Tibial artery (tissue), 4 donors: ENCODE measurements at regions not wholly inside any gene's neighbourhood (a gene's known extent, or its start where the extent isn't known, plus 50 kb on each side); places are given as distances from the start of the nearest gene placed in this dataset.

ENCODE experiments used
- DNase-seq, 2 donors: peaks; one replicate each; pipeline ENCODE4 v3.0.0-alpha.2; 2019
- H3K27ac ChIP-seq, 2 donors: fragments of 200-600 bp; sonication (generic) in 1 of 2; 1 replicate in 1 of 2; 2 replicates in 1 of 2; pipeline ENCODE4 v1.5.1; 2018 to 2019; ENCODE audit warnings: mild to moderate bottlenecking in 1 of 2
- H3K27me3 ChIP-seq, 2 donors: fragments of 200-600 bp; sonication (generic) in 1 of 2; one replicate each; pipeline versions ENCODE4 v1.5.1 to v1.6.0; 2016 to 2019
- H3K36me3 ChIP-seq, 3 donors: fragments of 200-600 bp; sonication (generic) in 2 of 3; one replicate each; pipeline ENCODE4 v1.5.1; 2016 to 2019; ENCODE audit warnings: mild to moderate bottlenecking in 2 of 3
- H3K4me1 ChIP-seq, 4 donors: fragments of 200-600 bp; sonication (generic) in 2 of 4; 1 replicate in 3 of 4; 2 replicates in 1 of 4; pipeline ENCODE4 v1.5.1; 2016 to 2019
- H3K4me3 ChIP-seq, 2 donors: fragments of 200-600 bp; sonication (generic) in 1 of 2; 1 replicate in 1 of 2; 2 replicates in 1 of 2; pipeline ENCODE4 v1.5.1; 2018 to 2019; ENCODE audit warnings: mild to moderate bottlenecking in 2 of 2
- H3K9me3 ChIP-seq, 3 donors: fragments of 200-600 bp; sonication (generic) in 1 of 3; one replicate each; pipeline ENCODE4 v1.5.1; 2016 to 2019
- CTCF ChIP-seq, 2 experiments: fragments of 200-600 bp in 1 of 2; fragments of 450-650 bp in 1 of 2; IDR thresholded peaks; one replicate each; pipeline ENCODE4 v1.5.1; 2017 to 2019; ENCODE audit warnings: antibody characterized with exemption in 2 of 2, mild to moderate bottlenecking in 1 of 2, moderate library complexity in 1 of 2
- intact Hi-C: fragments of 100-400 bp; cut with DNase I; formaldehyde crosslinking; loops from one replicate; pipeline ENCODE4 v1.15.0; 2023; ENCODE audit warnings: low total_unique reads

GRCh38 chr11:39174965-39175364 lies 2284.5 kb downstream of the LRRC4C start:
- no peaks in the 10 kb centered on the region for H3K27me3 ChIP-seq
- H3K4me3 ChIP-seq: no peak overlapping the region
- no peak overlapping the region for H3K27ac ChIP-seq
- H3K4me1 ChIP-seq: no peaks in the 10 kb centered on the region
- TF ChIP-seq CTCF (IDR thresholded peaks at IDR 0.05): no peak
- intact Hi-C loops: no loop called here
- H3K9me3 ChIP-seq: no peaks in the 10 kb centered on the region
- DNase-seq: no peak
- no peaks in the 10 kb centered on the region for H3K36me3 ChIP-seq

GRCh38 chr11:39174196-39174595 lies 2285.3 kb downstream of the LRRC4C start:
- Histone ChIP-seq H3K4me1 (no peaks in the 10 kb centered on the region), H3K27me3 (no peaks in the 10 kb centered on the region), H3K9me3 (no peaks in the 10 kb centered on the region), H3K4me3 (no peak overlapping the region), H3K27ac (no peak overlapping the region), H3K36me3 (no peaks in the 10 kb centered on the region)
- no peak for DNase-seq
- TF ChIP-seq CTCF (IDR thresholded peaks at IDR 0.05): no peak
- intact Hi-C loops: no loop called here

GRCh38 chr11:39165021-39165420 lies 2294.4 kb downstream of the LRRC4C start:
- Histone ChIP-seq H3K27me3 (no peaks in the 10 kb centered on the region), H3K27ac (no peak overlapping the region), H3K36me3 (no peaks in the 10 kb centered on the region), H3K4me1 (no peaks in the 10 kb centered on the region), H3K4me3 (no peak overlapping the region), H3K9me3 (no peaks in the 10 kb centered on the region)
- intact Hi-C loops: no loop called here
- no peak for DNase-seq
- no peak for TF ChIP-seq CTCF (IDR thresholded peaks at IDR 0.05)

- Histone ChIP-seq H3K4me1 (no peaks in the 10 kb centered on the region), H3K27ac (no peak overlapping the region), H3K27me3 (no peaks in the 10 kb centered on the region), H3K4me3 (no peak overlapping the region), H3K9me3 (no peaks in the 10 kb centered on the region), H3K36me3 (no peaks in the 10 kb centered on the region)
- no peak for TF ChIP-seq CTCF (IDR thresholded peaks at IDR 0.05)
- no peak for DNase-seq
- intact Hi-C loops: no loop called here
Measured at GRCh38 chr11:39149214-39149613, 2310.2 kb downstream of the LRRC4C start.

GRCh38 chr11:39145346-39145745 lies 2314.1 kb downstream of the LRRC4C start:
- H3K27ac ChIP-seq: no peak overlapping the region
- no peak for DNase-seq
- intact Hi-C loops: no loop called here
- no peaks in the 10 kb centered on the region for H3K9me3 ChIP-seq
- no peaks in the 10 kb centered on the region for H3K36me3 ChIP-seq
- no peaks in the 10 kb centered on the region for H3K27me3 ChIP-seq
- TF ChIP-seq CTCF (IDR thresholded peaks at IDR 0.05): no peak
- H3K4me1 ChIP-seq: no peaks in the 10 kb centered on the region
- no peak overlapping the region for H3K4me3 ChIP-seq
